GM23338 (cell line): ENCODE measurements at regions not wholly inside any gene's neighbourhood (a gene's known extent, or its start where the extent isn't known, plus 50 kb on each side); places are given as distances from the start of the nearest gene placed in this dataset.

ENCODE experiments used
- ATAC-seq: fragments of 200-7000 bp; cut with Tn5 transposase; 3 replicates; pipeline ENCODE4 v1.9.1; 2020
- DNase-seq: peaks from one replicate; pipeline ENCODE4 v3.0.0-alpha.2; 2015; ENCODE audit warnings: low spot score
- H2AFZ ChIP-seq: fragments of 200-600 bp; sonication (generic); 2 replicates; pipeline ENCODE4 v1.8.0; 2016; ENCODE audit warnings: antibody characterized with exemption, mild to moderate bottlenecking, moderate library complexity
- H3F3A ChIP-seq: fragments of 200-600 bp; sonication (generic); replicated peaks from 2 replicates; pipeline ENCODE4 v1.8.0; 2017; ENCODE audit warnings: antibody characterized with exemption, mixed run types, low read depth
- H3K27ac ChIP-seq: fragments of 200-600 bp; sonication (generic); 2 replicates; pipeline ENCODE4 v1.6.1; 2016; ENCODE audit warnings: low read depth
- H3K27me3 ChIP-seq: fragments of 200-600 bp; sonication (generic); 2 replicates; pipeline ENCODE4 v1.8.0; 2016; ENCODE audit warnings: mild to moderate bottlenecking, mixed run types, moderate library complexity; ENCODE audit not compliant: insufficient read depth
- H3K36me3 ChIP-seq: fragments of 200-600 bp; sonication (generic); 2 replicates; pipeline ENCODE4 v1.8.0; 2016; ENCODE audit warnings: mild to moderate bottlenecking; ENCODE audit not compliant: insufficient read depth
- H3K4me1 ChIP-seq: fragments of 200-600 bp; sonication (generic); 2 replicates; pipeline ENCODE4 v1.8.0; 2016; ENCODE audit warnings: mild to moderate bottlenecking, moderate library complexity; ENCODE audit not compliant: insufficient read depth
- H3K4me2 ChIP-seq: fragments of 200-600 bp; sonication (generic); 2 replicates; pipeline ENCODE4 v1.7.1; 2017; ENCODE audit warnings: mixed run types
- H3K4me3 ChIP-seq: fragments of 200-600 bp; sonication (generic); 2 replicates; pipeline ENCODE4 v1.6.1; 2016; ENCODE audit warnings: mixed run types
- H3K79me2 ChIP-seq: fragments of 200-600 bp; sonication (generic); replicated peaks from 2 replicates; pipeline ENCODE4 v1.8.0; 2017; ENCODE audit warnings: mild to moderate bottlenecking; ENCODE audit not compliant: insufficient read depth
- H3K9me2 ChIP-seq: fragments of 200-600 bp; sonication (generic); 2 replicates; pipeline ENCODE4 v1.8.0; 2017; ENCODE audit not compliant: insufficient read depth
- H4K20me1 ChIP-seq: fragments of 200-600 bp; sonication (generic); replicated peaks from 2 replicates; pipeline ENCODE4 v1.8.0; 2017; ENCODE audit warnings: mild to moderate bottlenecking; ENCODE audit not compliant: insufficient read depth
- H3K27ac Mint-ChIP-seq: 2 replicates; pipeline ENCODE4 v1.8.0; 2020; ENCODE audit warnings: inconsistent platforms, mild to moderate bottlenecking, moderate library complexity, mixed read lengths
- H3K27me3 Mint-ChIP-seq: 3 replicates; pipeline ENCODE4 v1.8.0; 2022; ENCODE audit warnings: low read depth, mild to moderate bottlenecking, moderate library complexity, mixed read lengths, inconsistent platforms; ENCODE audit not compliant: insufficient read depth, poor library complexity
- H3K36me3 Mint-ChIP-seq: 3 replicates; pipeline ENCODE4 v1.8.0; 2021; ENCODE audit warnings: low read depth, mild to moderate bottlenecking, inconsistent platforms, moderate library complexity, mixed read lengths
- H3K4me1 Mint-ChIP-seq: 3 replicates; pipeline ENCODE4 v1.8.0; 2020; ENCODE audit warnings: mild to moderate bottlenecking, inconsistent platforms, mixed read lengths
- H3K4me3 Mint-ChIP-seq: 3 replicates; pipeline ENCODE4 v1.8.0; 2021; ENCODE audit warnings: moderate library complexity, mild to moderate bottlenecking, inconsistent platforms, mixed read lengths
- H3K9me3 Mint-ChIP-seq: 3 replicates; pipeline ENCODE4 v1.8.0; 2020; ENCODE audit warnings: moderate library complexity, mild to moderate bottlenecking, inconsistent platforms, mixed read lengths
- EZH2phosphoT487 ChIP-seq: fragments of 200-600 bp; sonication (generic); IDR thresholded peaks from one replicate; pipeline ENCODE4 v1.8.1; 2018; ENCODE audit warnings: antibody characterized with exemption; ENCODE audit not compliant: unreplicated experiment
- JUNB ChIP-seq: IDR thresholded peaks from one replicate; pipeline ENCODE4 v1.6.1; 2016; ENCODE audit warnings: antibody characterized with exemption; ENCODE audit not compliant: unreplicated experiment
- NANOG ChIP-seq: IDR thresholded peaks from 2 replicates; pipeline ENCODE4 v1.6.1; 2016; ENCODE audit warnings: antibody characterized with exemption, borderline replicate concordance
- POLR2AphosphoS5 ChIP-seq: IDR thresholded peaks from 2 replicates; pipeline ENCODE4 v1.6.1; 2016; ENCODE audit warnings: antibody characterized with exemption, low read depth
- STAT1 ChIP-seq: IDR thresholded peaks from one replicate; pipeline ENCODE4 v1.6.1; 2016; ENCODE audit warnings: antibody characterized with exemption; ENCODE audit not compliant: unreplicated experiment
- TF ChIP-seq, protein P1 (sequence below), 2 experiments: fragments of 200-600 bp in 1 of 2; sonication (generic) in 1 of 2; conservative IDR thresholded peaks; 2 replicates each; pipeline versions ENCODE4 v1.5.1 to v1.6.1; 2016 to 2017; ENCODE audit warnings: antibody characterized with exemption in 2 of 2, low read depth in 2 of 2, mild to moderate bottlenecking in 2 of 2, moderate library complexity in 1 of 2
- TF ChIP-seq, protein P2 (sequence below): IDR thresholded peaks from one replicate; pipeline ENCODE4 v1.6.1; 2018; ENCODE audit warnings: antibody characterized with exemption; ENCODE audit not compliant: unreplicated experiment
- TF ChIP-seq, protein P3 (sequence below): IDR thresholded peaks from 2 replicates; pipeline ENCODE4 v1.6.1; 2016; ENCODE audit warnings: antibody characterized with exemption

DNA sequence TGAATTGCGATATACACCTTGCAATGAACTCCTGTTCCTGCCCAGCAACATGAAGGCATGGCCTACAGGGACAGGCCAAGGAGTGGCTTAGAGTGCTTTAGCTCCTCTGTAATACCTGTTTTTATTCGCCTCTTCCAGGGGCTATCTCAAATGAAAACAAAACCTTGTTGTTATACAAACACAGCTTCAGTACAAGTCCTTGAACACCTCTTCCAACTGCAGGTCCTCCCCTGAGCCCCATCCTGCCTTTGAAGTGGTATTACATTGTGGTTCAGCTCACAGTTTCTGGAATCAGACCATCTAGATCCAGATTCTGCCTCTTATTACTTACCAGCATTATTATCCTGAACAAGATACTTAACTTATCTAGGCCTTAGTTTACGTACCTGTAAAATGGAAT is 83.0 kb upstream of the HNRNPA3 start (continued):
- TF ChIP-seq, protein P1, sequence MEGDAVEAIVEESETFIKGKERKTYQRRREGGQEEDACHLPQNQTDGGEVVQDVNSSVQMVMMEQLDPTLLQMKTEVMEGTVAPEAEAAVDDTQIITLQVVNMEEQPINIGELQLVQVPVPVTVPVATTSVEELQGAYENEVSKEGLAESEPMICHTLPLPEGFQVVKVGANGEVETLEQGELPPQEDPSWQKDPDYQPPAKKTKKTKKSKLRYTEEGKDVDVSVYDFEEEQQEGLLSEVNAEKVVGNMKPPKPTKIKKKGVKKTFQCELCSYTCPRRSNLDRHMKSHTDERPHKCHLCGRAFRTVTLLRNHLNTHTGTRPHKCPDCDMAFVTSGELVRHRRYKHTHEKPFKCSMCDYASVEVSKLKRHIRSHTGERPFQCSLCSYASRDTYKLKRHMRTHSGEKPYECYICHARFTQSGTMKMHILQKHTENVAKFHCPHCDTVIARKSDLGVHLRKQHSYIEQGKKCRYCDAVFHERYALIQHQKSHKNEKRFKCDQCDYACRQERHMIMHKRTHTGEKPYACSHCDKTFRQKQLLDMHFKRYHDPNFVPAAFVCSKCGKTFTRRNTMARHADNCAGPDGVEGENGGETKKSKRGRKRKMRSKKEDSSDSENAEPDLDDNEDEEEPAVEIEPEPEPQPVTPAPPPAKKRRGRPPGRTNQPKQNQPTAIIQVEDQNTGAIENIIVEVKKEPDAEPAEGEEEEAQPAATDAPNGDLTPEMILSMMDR (conservative IDR thresholded peaks at IDR 0.05; ENCODE audit: low read depth in 2 of 2) = no peak
- TF ChIP-seq JUNB (no peak), STAT1 (no peak), POLR2AphosphoS5 (no peak), EZH2phosphoT487 (no peak)
- TF ChIP-seq, protein P2, sequence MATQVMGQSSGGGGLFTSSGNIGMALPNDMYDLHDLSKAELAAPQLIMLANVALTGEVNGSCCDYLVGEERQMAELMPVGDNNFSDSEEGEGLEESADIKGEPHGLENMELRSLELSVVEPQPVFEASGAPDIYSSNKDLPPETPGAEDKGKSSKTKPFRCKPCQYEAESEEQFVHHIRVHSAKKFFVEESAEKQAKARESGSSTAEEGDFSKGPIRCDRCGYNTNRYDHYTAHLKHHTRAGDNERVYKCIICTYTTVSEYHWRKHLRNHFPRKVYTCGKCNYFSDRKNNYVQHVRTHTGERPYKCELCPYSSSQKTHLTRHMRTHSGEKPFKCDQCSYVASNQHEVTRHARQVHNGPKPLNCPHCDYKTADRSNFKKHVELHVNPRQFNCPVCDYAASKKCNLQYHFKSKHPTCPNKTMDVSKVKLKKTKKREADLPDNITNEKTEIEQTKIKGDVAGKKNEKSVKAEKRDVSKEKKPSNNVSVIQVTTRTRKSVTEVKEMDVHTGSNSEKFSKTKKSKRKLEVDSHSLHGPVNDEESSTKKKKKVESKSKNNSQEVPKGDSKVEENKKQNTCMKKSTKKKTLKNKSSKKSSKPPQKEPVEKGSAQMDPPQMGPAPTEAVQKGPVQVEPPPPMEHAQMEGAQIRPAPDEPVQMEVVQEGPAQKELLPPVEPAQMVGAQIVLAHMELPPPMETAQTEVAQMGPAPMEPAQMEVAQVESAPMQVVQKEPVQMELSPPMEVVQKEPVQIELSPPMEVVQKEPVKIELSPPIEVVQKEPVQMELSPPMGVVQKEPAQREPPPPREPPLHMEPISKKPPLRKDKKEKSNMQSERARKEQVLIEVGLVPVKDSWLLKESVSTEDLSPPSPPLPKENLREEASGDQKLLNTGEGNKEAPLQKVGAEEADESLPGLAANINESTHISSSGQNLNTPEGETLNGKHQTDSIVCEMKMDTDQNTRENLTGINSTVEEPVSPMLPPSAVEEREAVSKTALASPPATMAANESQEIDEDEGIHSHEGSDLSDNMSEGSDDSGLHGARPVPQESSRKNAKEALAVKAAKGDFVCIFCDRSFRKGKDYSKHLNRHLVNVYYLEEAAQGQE = no peak
- TF ChIP-seq, protein P3, sequence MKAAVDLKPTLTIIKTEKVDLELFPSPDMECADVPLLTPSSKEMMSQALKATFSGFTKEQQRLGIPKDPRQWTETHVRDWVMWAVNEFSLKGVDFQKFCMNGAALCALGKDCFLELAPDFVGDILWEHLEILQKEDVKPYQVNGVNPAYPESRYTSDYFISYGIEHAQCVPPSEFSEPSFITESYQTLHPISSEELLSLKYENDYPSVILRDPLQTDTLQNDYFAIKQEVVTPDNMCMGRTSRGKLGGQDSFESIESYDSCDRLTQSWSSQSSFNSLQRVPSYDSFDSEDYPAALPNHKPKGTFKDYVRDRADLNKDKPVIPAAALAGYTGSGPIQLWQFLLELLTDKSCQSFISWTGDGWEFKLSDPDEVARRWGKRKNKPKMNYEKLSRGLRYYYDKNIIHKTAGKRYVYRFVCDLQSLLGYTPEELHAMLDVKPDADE = no peak

DNA sequence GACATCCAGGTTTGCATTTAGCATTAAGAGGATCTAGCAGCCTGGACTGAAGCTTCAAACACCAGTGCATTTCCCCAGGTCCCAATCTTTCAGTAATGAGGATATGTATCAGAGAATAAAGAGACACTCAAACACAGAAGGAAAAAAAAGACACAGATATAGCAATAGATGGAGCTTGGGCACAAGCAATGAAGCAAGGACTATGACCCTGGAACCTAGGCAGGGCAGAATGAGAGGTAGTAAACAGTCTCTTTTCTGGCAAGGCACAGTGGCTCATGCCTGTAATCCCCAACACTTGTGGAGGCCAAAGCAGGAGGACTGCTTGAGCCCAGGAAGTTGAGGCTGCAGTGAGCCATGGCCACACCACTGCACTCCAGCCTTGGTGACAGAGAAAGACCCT is 80.7 kb upstream of the HNRNPA3 start:
- Mint-ChIP-seq H3K27ac (no peak overlapping the region), H3K27me3 (no peaks in the 10 kb centered on the region), H3K36me3 (no peaks in the 10 kb centered on the region), H3K9me3 (no peaks in the 10 kb centered on the region), H3K4me1 (no peaks in the 10 kb centered on the region), H3K4me3 (no peak overlapping the region)
- Histone ChIP-seq H2AFZ (no peak overlapping the region), H3F3A (no peaks in the 10 kb centered on the region), H3K4me3 (no peak overlapping the region), H3K4me1 (no peaks in the 10 kb centered on the region), H3K9me2 (no peaks in the 10 kb centered on the region), H4K20me1 (no peaks in the 10 kb centered on the region), H3K36me3 (no peaks in the 10 kb centered on the region), H3K79me2 (no peaks in the 10 kb centered on the region), H3K27me3 (no peaks in the 10 kb centered on the region), H3K4me2 (no peak overlapping the region), H3K27ac (no peak overlapping the region)
- DNase-seq = no peak
- ATAC-seq = no peak
- TF ChIP-seq POLR2AphosphoS5 = no peak
- TF ChIP-seq NANOG = no peak

DNA sequence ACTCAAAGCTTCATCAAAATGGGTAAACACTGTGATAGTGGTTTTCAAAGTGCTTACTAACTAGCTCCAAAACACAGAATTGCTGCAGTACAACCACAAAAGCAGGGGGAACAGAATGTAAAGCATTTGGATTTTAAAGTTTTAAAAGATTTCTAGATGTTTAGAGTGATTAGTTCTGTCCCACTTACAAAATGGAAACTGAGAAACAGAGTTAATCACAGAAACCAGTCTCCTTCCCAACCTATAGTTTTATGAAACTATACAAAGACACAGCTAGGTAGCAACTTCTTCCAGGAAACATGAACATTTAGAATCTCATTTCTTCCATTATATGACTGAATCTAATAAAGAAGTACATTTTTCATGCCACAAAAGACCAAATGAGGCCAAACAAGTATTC is 73.8 kb upstream of the HNRNPA3 start:
- no peak overlapping the region for H3K4me3 ChIP-seq
- DNase-seq (no peak), ATAC-seq (no peak)
- H3K79me2 ChIP-seq = no peaks in the 10 kb centered on the region
- no peaks in the 10 kb centered on the region for H3K9me2 ChIP-seq
- H3K27me3 Mint-ChIP-seq = no peaks in the 10 kb centered on the region
- H3K36me3 ChIP-seq = no peaks in the 10 kb centered on the region
- no peak overlapping the region for H3K27ac Mint-ChIP-seq
- no peaks in the 10 kb centered on the region for H3K4me1 ChIP-seq
- H3K36me3 Mint-ChIP-seq = no peaks in the 10 kb centered on the region
- no peaks in the 10 kb centered on the region for H3K4me1 Mint-ChIP-seq
- H3K27ac ChIP-seq = no peak overlapping the region
- TF ChIP-seq, protein P3 = no peak
- H2AFZ ChIP-seq = no peak overlapping the region
- H3K9me3 Mint-ChIP-seq = no peaks in the 10 kb centered on the region
- H3K27me3 ChIP-seq = no peaks in the 10 kb centered on the region
- H4K20me1 ChIP-seq = no peaks in the 10 kb centered on the region
- H3F3A ChIP-seq = no peaks in the 10 kb centered on the region
- no peak overlapping the region for H3K4me2 ChIP-seq
- H3K4me3 Mint-ChIP-seq = no peak overlapping the region
